ENCODE measurements at regions not wholly inside any gene's neighbourhood (a gene's known extent, or its start where the extent isn't known, plus 50 kb on each side); places are given as distances from the start of the nearest gene placed in this dataset.

GRCh38 chr2:160649698-160650097, 156.1 kb upstream of the RBMS1 start:
- POLR2A ChIA-PET: no interaction called here
- WGBS (ENCODE audit: low lambda C conversion rate): 99% methylated on average over 7 of the region's 12 CpGs

GRCh38 chr2:160650196-160651118, 156.8 kb upstream of the RBMS1 start:
- WGBS (ENCODE audit: low lambda C conversion rate): 36% methylated on average over 3 of the region's 3 CpGs

More at GRCh38 chr2:160649698-160650097, 156.1 kb upstream of the RBMS1 start:
- CTCF ChIA-PET: interaction anchor here (0.9 kb wide), 1 partner anchor 344 kb away, joined by 3 read pairs; no protein-coding TSS in a partner anchor
- Histone ChIP-seq H3K4me1 (ENCODE audit: control insufficient read depth in 1 of 2, insufficient read depth in 2 of 2, low read depth in 1 of 2, low read length in 1 of 2) (peaks cover 0 to 3% of the 10 kb centered on the region in 2 experiments; a peak in 1 of 4 replicates), H3K4me2 (no peak overlapping the region), H3F3A (replicated peaks; ENCODE audit: insufficient read depth) (no peaks in the 10 kb centered on the region), H3K36me3 (replicated peaks in 1 of 2; ENCODE audit: control insufficient read depth in 1 of 2, insufficient read depth in 2 of 2, low read length in 1 of 2) (no peaks in the 10 kb centered on the region), H3K27me3 (ENCODE audit: insufficient read depth) (no peaks in the 10 kb centered on the region), H3K79me2 (ENCODE audit: insufficient read depth) (no peaks in the 10 kb centered on the region), H3K27ac (ENCODE audit: low read depth in 2 of 2, low read length in 1 of 2) (no peak overlapping the region), H4K20me1 (ENCODE audit: insufficient read depth) (no peaks in the 10 kb centered on the region), H2AFZ (ENCODE audit: low read depth) (no peak overlapping the region), H3K9me3 (no peaks in the 10 kb centered on the region), H3K4me3 (ENCODE audit: low read depth in 2 of 2, low read length in 1 of 2) (no peak overlapping the region), H3K9ac (no peak overlapping the region), H3K9me2 (no peaks in the 10 kb centered on the region)
- DNase-seq: no peak
- TF ChIP-seq, protein P1, sequence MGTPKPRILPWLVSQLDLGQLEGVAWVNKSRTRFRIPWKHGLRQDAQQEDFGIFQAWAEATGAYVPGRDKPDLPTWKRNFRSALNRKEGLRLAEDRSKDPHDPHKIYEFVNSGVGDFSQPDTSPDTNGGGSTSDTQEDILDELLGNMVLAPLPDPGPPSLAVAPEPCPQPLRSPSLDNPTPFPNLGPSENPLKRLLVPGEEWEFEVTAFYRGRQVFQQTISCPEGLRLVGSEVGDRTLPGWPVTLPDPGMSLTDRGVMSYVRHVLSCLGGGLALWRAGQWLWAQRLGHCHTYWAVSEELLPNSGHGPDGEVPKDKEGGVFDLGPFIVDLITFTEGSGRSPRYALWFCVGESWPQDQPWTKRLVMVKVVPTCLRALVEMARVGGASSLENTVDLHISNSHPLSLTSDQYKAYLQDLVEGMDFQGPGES (IDR thresholded peaks at IDR 0.05; ENCODE audit: low read depth, low read length): no peak
- TF ChIP-seq, protein P2, sequence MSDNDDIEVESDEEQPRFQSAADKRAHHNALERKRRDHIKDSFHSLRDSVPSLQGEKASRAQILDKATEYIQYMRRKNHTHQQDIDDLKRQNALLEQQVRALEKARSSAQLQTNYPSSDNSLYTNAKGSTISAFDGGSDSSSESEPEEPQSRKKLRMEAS (IDR thresholded peaks at IDR 0.05; ENCODE audit: low read depth): no peak

More at GRCh38 chr2:160650196-160651118, 156.8 kb upstream of the RBMS1 start:
- TF ChIP-seq, protein P3, sequence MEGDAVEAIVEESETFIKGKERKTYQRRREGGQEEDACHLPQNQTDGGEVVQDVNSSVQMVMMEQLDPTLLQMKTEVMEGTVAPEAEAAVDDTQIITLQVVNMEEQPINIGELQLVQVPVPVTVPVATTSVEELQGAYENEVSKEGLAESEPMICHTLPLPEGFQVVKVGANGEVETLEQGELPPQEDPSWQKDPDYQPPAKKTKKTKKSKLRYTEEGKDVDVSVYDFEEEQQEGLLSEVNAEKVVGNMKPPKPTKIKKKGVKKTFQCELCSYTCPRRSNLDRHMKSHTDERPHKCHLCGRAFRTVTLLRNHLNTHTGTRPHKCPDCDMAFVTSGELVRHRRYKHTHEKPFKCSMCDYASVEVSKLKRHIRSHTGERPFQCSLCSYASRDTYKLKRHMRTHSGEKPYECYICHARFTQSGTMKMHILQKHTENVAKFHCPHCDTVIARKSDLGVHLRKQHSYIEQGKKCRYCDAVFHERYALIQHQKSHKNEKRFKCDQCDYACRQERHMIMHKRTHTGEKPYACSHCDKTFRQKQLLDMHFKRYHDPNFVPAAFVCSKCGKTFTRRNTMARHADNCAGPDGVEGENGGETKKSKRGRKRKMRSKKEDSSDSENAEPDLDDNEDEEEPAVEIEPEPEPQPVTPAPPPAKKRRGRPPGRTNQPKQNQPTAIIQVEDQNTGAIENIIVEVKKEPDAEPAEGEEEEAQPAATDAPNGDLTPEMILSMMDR (IDR thresholded peaks at IDR 0.05): no peak
- TF ChIP-seq EZH2phosphoT487 (IDR thresholded peaks at IDR 0.05; ENCODE audit: borderline replicate concordance, low read depth) (no peak), MXI1 (IDR thresholded peaks at IDR 0.05; ENCODE audit: low read depth, low read length) (no peak), YY1 (IDR thresholded peaks at IDR 0.05; ENCODE audit: low read depth) (no peak), TAF1 (IDR thresholded peaks at IDR 0.05; ENCODE audit: borderline replicate concordance, low read depth, low read length) (no peak), FOXJ3 (CRISPR knock-in tag; IDR thresholded peaks at IDR 0.05) (no peak), ELF1 (IDR thresholded peaks at IDR 0.05) (no peak), FOXM1 (IDR thresholded peaks at IDR 0.05; ENCODE audit: low read depth) (no peak), SMC3 (IDR thresholded peaks at IDR 0.05; ENCODE audit: low read depth, low read length) (no peak), CHD2 (IDR thresholded peaks at IDR 0.05; ENCODE audit: low read length, partially characterized antibody) (no peak), FOSL2 (IDR thresholded peaks at IDR 0.05; ENCODE audit: borderline replicate concordance, low read depth) (no peak)
- TF ChIP-seq, protein P4, sequence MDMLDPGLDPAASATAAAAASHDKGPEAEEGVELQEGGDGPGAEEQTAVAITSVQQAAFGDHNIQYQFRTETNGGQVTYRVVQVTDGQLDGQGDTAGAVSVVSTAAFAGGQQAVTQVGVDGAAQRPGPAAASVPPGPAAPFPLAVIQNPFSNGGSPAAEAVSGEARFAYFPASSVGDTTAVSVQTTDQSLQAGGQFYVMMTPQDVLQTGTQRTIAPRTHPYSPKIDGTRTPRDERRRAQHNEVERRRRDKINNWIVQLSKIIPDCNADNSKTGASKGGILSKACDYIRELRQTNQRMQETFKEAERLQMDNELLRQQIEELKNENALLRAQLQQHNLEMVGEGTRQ (IDR thresholded peaks at IDR 0.05; ENCODE audit: borderline replicate concordance, low read depth, low read length): no peak
- DNase-seq: no peak
- ChIA-PET POLR2A (no interaction called here), CTCF (interaction anchor here (0.9 to 1.0 kb wide), 2 partner anchors 14 to 344 kb away, joined by 3 read pairs; no protein-coding TSS in a partner anchor)
- Histone ChIP-seq H3K9me2 (no peaks in the 10 kb centered on the region), H3K9me3 (no peaks in the 10 kb centered on the region), H3F3A (replicated peaks; ENCODE audit: insufficient read depth) (no peaks in the 10 kb centered on the region), H3K4me2 (no peak overlapping the region), H3K4me3 (ENCODE audit: low read depth in 2 of 2, low read length in 1 of 2) (no peak overlapping the region), H3K36me3 (replicated peaks in 1 of 2; ENCODE audit: control insufficient read depth in 1 of 2, insufficient read depth in 2 of 2, low read length in 1 of 2) (no peaks in the 10 kb centered on the region), H2AFZ (ENCODE audit: low read depth) (no peak overlapping the region), H3K27me3 (ENCODE audit: insufficient read depth) (no peaks in the 10 kb centered on the region), H3K9ac (no peak overlapping the region), H3K4me1 (ENCODE audit: control insufficient read depth in 1 of 2, insufficient read depth in 2 of 2, low read depth in 1 of 2, low read length in 1 of 2) (peaks cover 0 to 3% of the 10 kb centered on the region in 2 experiments; a peak in 1 of 4 replicates), H3K27ac (ENCODE audit: low read depth in 2 of 2, low read length in 1 of 2) (no peak overlapping the region), H3K79me2 (ENCODE audit: insufficient read depth) (no peaks in the 10 kb centered on the region), H4K20me1 (ENCODE audit: insufficient read depth) (no peaks in the 10 kb centered on the region)

All from SK-N-SH (cell line).